Peyer's patch (tissue), 4 donors: ENCODE measurements at regions not wholly inside any gene's neighbourhood (a gene's known extent, or its start where the extent isn't known, plus 50 kb on each side); places are given as distances from the start of the nearest gene placed in this dataset.

Experiments used
- POLR2A ChIP-seq, 2 donors: fragments of 450-650 bp; IDR thresholded peaks; one replicate each; pipeline ENCODE4 v1.5.1; 2017; ENCODE audit warnings: antibody characterized with exemption in 2 of 2, mild to moderate bottlenecking in 2 of 2, moderate library complexity in 2 of 2
- TF ChIP-seq, protein P1 (sequence below), 6 experiments: fragments of 450-650 bp in 4 of 6; fragments of 200-600 bp in 2 of 6; sonication (generic) in 1 of 6; IDR thresholded peaks; one replicate each; pipeline ENCODE4 v1.5.1; 2017 to 2019; ENCODE audit warnings: antibody characterized with exemption in 6 of 6, mild to moderate bottlenecking in 3 of 6, moderate library complexity in 1 of 6

DNA sequence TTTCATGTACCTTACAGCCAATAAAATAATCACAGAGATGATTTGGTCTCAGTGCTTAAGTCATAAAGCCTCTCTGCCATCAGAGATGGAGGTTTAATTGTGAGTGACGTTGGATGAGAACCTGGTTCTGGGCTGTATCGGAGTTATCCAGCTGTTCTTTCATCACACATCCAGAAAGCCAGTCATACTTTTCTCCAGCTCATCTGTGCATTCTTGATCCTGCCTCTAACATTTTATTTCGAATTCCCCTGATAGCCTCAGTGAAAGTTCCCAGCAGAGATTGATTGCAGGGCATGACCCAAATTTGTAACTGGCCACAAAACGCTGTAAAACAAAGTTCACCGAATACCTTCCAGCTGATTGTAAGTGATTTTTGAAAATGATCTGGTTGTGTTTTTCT lies 212.6 kb upstream of the HABP2 start:
- TF ChIP-seq, protein P1, sequence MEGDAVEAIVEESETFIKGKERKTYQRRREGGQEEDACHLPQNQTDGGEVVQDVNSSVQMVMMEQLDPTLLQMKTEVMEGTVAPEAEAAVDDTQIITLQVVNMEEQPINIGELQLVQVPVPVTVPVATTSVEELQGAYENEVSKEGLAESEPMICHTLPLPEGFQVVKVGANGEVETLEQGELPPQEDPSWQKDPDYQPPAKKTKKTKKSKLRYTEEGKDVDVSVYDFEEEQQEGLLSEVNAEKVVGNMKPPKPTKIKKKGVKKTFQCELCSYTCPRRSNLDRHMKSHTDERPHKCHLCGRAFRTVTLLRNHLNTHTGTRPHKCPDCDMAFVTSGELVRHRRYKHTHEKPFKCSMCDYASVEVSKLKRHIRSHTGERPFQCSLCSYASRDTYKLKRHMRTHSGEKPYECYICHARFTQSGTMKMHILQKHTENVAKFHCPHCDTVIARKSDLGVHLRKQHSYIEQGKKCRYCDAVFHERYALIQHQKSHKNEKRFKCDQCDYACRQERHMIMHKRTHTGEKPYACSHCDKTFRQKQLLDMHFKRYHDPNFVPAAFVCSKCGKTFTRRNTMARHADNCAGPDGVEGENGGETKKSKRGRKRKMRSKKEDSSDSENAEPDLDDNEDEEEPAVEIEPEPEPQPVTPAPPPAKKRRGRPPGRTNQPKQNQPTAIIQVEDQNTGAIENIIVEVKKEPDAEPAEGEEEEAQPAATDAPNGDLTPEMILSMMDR (IDR thresholded peaks at IDR 0.05), result no peak
- no peak for TF ChIP-seq POLR2A (IDR thresholded peaks at IDR 0.05)
